GM18499 (cell line): ENCODE measurements at regions not wholly inside any gene's neighbourhood (a gene's known extent, or its start where the extent isn't known, plus 50 kb on each side); places are given as distances from the start of the nearest gene placed in this dataset.
"Not testable (repeated sequence)": the region's sequence is repeated elsewhere in the genome, so short reads cannot be mapped to it uniquely, and the experiment has no call there.

Experiments
- ATAC-seq: cut with Tn5 transposase; IDR thresholded peaks from one replicate; pipeline ENCODE4 v1.9.1; 2021; ENCODE audit warnings: moderate number of reproducible peaks; ENCODE audit not compliant: insufficient read depth, unreplicated experiment

DNA sequence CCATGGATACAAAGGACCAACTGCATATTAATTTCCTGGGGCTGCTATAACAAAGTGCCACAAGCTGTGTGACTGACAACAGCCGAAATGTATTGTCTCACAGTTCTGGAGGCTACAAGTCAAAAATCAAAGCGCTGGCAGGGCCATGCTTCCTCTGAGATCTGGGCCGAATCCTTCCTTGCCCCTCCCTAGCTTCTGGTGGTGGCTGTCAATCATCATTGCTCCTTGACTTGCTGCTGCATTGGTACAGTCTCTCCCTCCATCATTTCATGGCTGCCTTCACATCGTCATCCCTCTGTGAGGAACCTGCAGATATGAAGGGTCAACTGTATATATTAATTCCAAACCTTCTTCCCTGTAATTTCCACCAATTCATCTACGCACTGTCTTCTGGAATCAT lies 118.3 kb downstream of the EXOC5 start:
- ATAC-seq, result no peak

DNA sequence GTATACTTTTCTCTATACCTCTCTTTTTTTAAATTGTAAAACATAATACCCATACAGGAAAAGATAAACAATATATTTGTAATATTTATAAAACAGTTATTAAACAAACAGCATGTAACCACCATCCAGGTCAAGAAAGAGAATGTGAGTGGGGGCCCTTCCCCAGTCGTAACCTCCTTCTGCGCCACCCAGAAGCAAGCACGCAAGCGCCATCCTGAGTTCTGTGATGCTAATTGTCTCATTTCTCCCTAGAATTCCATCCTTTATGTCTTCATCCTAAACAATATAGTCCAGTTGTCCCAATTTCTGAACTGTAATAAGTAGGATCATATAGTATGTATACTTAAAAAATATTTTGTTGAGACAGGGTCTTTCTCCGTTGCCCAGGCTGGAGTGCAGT lies 129.5 kb downstream of the EXOC5 start:
- no peak for ATAC-seq

GRCh38 chr14:57136669-57137328 lies 131.9 kb downstream of the EXOC5 start:
- ATAC-seq, result no peak

DNA sequence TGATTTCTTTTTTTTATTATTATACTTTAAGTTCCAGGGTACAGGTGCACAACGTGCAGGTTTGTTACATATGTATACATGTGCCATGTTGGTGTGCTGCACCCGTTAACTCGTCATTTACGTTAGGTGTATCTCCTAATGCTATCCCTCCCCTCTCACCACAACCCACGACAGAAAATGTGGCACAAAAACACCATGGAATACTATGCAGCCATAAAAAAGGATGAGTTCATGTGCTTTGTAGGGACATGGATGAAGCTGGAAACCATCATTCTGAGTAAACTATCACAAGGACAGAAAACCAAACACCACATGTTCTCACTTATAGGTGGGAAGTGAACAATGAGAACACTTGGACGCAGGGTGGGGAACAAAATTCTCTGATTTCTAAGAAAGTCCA lies 140.9 kb downstream of the EXOC5 start:
- not testable (repeated sequence) for ATAC-seq

DNA sequence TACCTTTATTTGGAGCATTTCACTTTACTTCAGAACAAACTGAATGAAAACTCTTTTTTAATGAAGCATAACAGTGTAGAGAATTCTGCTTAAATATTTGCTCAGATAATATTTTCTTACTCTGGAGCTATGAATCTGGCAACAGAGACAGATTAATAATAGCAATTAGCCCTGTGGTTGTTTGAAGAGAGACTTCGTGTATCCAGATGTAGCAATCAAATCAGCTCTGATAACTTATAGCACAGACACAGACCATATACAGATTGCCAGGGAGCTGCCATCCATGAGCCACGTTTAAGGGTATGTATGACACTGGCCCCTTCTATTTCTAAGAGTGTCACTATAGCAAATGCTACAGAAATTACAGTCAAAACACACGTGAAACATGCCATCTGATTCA lies 146.6 kb downstream of the EXOC5 start:
- no peak for ATAC-seq

- ATAC-seq, result not testable (repeated sequence)
These were observed 156.5 kb downstream of the EXOC5 start for GRCh38 chr14:57112072-57112807.

DNA sequence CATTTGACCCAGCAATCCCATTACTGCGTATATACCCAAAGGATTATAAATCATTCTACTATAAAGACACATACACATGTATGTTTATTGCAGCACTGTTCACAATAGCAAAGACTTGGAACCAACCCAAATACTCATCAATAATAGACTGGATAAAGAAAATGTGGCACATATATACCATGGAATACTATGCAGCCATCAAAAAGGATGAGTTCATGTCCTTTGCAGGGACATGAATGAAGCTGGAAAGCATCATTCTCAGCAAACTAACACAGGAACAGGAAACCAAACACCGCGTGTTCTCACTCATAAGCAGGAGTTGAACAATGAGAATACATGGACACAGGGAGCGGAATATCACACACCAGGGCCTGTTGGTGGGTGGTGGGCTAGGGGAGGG lies 158.3 kb downstream of the EXOC5 start:
- ATAC-seq, result not testable (repeated sequence)

DNA sequence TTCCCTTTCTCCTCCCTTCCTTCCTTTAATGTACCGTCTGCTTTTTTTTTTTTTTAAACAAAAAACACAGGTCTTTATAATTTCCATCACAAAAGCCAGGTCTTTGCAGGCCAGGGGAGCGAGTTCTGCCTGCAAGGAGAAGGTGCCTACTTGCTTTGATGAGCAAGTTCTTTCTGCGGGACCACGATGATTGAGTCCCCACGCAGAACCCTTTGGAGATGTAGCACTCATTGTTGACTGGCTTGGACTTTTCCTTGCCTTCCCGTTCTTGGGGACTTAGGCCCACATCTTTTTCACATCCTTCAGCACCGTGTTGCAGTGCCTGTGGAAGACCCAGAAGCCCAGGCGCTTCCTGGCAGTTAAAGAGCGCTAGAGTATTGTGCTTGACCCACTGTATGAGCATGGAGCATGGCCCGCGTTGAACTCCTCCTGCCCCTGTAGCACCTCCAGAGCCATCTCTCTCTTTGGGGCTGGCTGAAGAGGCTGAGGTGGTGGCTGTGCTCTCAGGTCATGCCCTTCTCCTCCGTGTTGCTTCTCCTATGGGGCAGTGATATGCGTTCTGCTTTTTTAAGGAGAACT lies 177.6 kb downstream of the EXOC5 start:
- ATAC-seq, result no peak

GRCh38 chr14:57089901-57090300 lies 178.8 kb downstream of the EXOC5 start:
- ATAC-seq, result no peak

GRCh38 chr14:57087841-57088240 lies 180.9 kb downstream of the EXOC5 start:
- no peak for ATAC-seq

- no peak for ATAC-seq
These were observed 182.2 kb downstream of the EXOC5 start for GRCh38 chr14:57086271-57087162.

DNA sequence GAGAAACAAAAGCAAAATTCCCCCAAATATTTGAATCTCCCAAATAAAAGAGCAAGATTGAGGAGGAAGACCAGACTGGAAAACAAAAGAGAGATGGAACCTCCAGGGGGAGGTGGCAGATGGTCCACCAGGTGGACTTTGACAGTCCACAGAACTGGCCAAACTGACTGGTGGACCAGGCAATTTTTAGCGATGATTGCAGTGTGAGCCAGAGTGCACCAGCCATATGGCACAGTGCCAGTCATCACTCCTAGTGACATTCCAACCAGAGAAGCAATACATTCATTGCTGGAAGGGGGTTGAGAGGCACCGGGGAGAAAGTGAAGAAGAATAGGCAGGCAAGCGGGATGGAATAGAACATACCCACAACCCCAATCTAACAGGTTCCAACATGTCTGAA lies 182.9 kb downstream of the EXOC5 start:
- ATAC-seq, result no peak

- ATAC-seq, result no peak
These were observed 183.7 kb downstream of the EXOC5 start for GRCh38 chr14:57085043-57085442.

- ATAC-seq, result no peak
These were observed 188.0 kb downstream of the EXOC5 start for GRCh38 chr14:57080691-57081090.

DNA sequence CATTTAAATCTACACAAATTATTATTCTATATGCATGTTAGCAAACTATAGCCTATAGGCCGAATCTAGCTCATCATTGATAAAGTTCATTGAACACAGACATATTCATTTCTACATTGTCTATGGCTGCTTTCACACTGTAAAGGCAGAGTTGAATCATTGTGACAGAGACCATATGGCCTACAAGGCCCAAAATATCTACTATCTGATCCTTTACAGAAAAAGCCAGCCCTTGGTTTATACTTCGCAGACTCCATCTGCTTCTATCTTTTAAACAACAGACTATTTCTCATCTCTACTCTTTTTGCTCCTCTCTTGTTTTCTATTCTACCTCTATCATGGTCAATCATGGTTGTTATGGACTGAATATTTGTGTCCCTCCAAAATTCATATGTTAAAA lies 190.7 kb downstream of the EXOC5 start:
- ATAC-seq, result no peak

- ATAC-seq, result no peak
These were observed 194.7 kb downstream of the EXOC5 start for GRCh38 chr14:57073986-57074385.

DNA sequence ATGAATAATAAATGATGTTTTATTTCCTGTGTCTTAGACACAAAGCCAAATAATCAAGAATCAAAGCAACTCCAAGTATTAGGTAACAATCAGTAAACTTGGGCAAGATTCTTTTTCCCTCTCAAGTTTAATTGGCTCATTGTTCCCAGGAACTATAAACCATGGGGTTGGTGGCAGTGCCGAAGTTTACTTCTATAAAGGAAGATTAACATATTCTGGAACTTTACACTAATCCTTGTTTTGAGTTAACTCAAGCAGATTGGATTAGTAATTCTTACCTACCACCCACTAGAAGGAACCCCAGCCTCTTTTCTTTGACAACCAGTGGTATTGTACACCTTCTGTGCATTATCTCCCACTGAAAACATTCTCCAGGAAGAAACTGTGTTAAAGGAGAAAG lies 197.1 kb downstream of the EXOC5 start:
- no peak for ATAC-seq

- no peak for ATAC-seq
These were observed 199.0 kb downstream of the EXOC5 start for GRCh38 chr14:57069702-57070101.

DNA sequence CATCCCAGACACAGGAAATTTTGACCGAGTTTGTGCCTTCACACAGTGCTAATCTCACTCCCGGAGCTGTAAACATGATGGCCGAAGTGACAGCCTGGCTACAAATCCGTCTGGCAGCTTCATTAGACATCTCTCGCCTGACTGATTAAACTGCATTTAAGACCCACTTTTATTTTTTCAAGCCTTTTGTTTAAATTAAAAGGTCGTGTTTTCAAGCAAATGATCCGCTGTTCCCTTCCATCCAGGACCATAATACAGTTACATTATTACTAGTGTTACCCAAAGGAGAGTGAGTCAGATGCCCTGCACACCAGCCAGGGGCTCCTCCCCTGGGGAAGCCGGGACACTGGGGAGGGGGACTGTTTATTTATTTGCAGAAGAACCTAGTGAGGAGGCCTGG lies 200.2 kb downstream of the EXOC5 start:
- ATAC-seq, result no peak

- no peak for ATAC-seq
These were observed 201.7 kb downstream of the EXOC5 start for GRCh38 chr14:57066887-57067513.
